ENCODE measurements at regions not wholly inside any gene's neighbourhood (a gene's known extent, or its start where the extent isn't known, plus 50 kb on each side); places are given as distances from the start of the nearest gene placed in this dataset.

- H3K9me3 ChIP-seq (ENCODE audit: control insufficient read depth in 1 of 2, low read length in 2 of 2), result no peaks in the 10 kb centered on the region
- no peaks in the 10 kb centered on the region for H3K27me3 ChIP-seq (ENCODE audit: low read depth, low read length)
- H3K36me3 ChIP-seq (ENCODE audit: control insufficient read depth in 1 of 2, insufficient read depth in 2 of 2, low read length in 2 of 2), result no peaks in the 10 kb centered on the region
- H3K4me1 ChIP-seq (ENCODE audit: control insufficient read depth in 1 of 2, insufficient read depth in 2 of 2, low read length in 2 of 2), result peaks cover 0 to 4% of the 10 kb centered on the region in 2 donors
- H3K4me3 ChIP-seq (ENCODE audit: low read depth in 1 of 2, low read length in 2 of 2), result no peak overlapping the region
- H3K27ac ChIP-seq (ENCODE audit: low read length), result no peak overlapping the region
Measured at GRCh38 chr6:53724501-53724900, 58.9 kb upstream of the KLHL31 start.

GRCh38 chr6:53723331-53723730, 57.8 kb upstream of the KLHL31 start:
- Histone ChIP-seq H3K4me1 (ENCODE audit: control insufficient read depth in 1 of 2, insufficient read depth in 2 of 2, low read length in 2 of 2) (peaks cover 1 to 3% of the 10 kb centered on the region in 2 donors), H3K4me3 (ENCODE audit: low read depth in 1 of 2, low read length in 2 of 2) (no peak overlapping the region), H3K36me3 (ENCODE audit: control insufficient read depth in 1 of 2, insufficient read depth in 2 of 2, low read length in 2 of 2) (no peaks in the 10 kb centered on the region), H3K27ac (ENCODE audit: low read length) (no peak overlapping the region), H3K27me3 (ENCODE audit: low read depth, low read length) (no peaks in the 10 kb centered on the region), H3K9me3 (ENCODE audit: control insufficient read depth in 1 of 2, low read length in 2 of 2) (no peaks in the 10 kb centered on the region)

GRCh38 chr6:53721766-53722165, 56.2 kb upstream of the KLHL31 start:
- Histone ChIP-seq H3K27ac (ENCODE audit: low read length) (no peak overlapping the region), H3K27me3 (ENCODE audit: low read depth, low read length) (no peaks in the 10 kb centered on the region), H3K4me1 (ENCODE audit: control insufficient read depth in 1 of 2, insufficient read depth in 2 of 2, low read length in 2 of 2) (peaks cover 0 to 3% of the 10 kb centered on the region in 2 donors), H3K36me3 (ENCODE audit: control insufficient read depth in 1 of 2, insufficient read depth in 2 of 2, low read length in 2 of 2) (no peaks in the 10 kb centered on the region), H3K4me3 (ENCODE audit: low read depth in 1 of 2, low read length in 2 of 2) (no peak overlapping the region), H3K9me3 (ENCODE audit: control insufficient read depth in 1 of 2, low read length in 2 of 2) (no peaks in the 10 kb centered on the region)

- Histone ChIP-seq H3K27me3 (ENCODE audit: low read depth, low read length) (no peaks in the 10 kb centered on the region), H3K9me3 (ENCODE audit: control insufficient read depth in 1 of 2, low read length in 2 of 2) (no peaks in the 10 kb centered on the region), H3K36me3 (ENCODE audit: control insufficient read depth in 1 of 2, insufficient read depth in 2 of 2, low read length in 2 of 2) (no peaks in the 10 kb centered on the region), H3K27ac (ENCODE audit: low read length) (no peak overlapping the region), H3K4me1 (ENCODE audit: control insufficient read depth in 1 of 2, insufficient read depth in 2 of 2, low read length in 2 of 2) (peaks cover 0 to 3% of the 10 kb centered on the region in 2 donors), H3K4me3 (ENCODE audit: low read depth in 1 of 2, low read length in 2 of 2) (no peak overlapping the region)
Measured at GRCh38 chr6:53718597-53719460, 53.3 kb upstream of the KLHL31 start.

- no peak overlapping the region for H3K27ac ChIP-seq (ENCODE audit: low read length)
- no peaks in the 10 kb centered on the region for H3K36me3 ChIP-seq (ENCODE audit: control insufficient read depth in 1 of 2, insufficient read depth in 2 of 2, low read length in 2 of 2)
- H3K9me3 ChIP-seq (ENCODE audit: control insufficient read depth in 1 of 2, low read length in 2 of 2), result no peaks in the 10 kb centered on the region
- H3K27me3 ChIP-seq (ENCODE audit: low read depth, low read length), result no peaks in the 10 kb centered on the region
- no peak overlapping the region for H3K4me3 ChIP-seq (ENCODE audit: low read depth in 1 of 2, low read length in 2 of 2)
- peaks cover 0 to 3% of the 10 kb centered on the region in 2 donors for H3K4me1 ChIP-seq (ENCODE audit: control insufficient read depth in 1 of 2, insufficient read depth in 2 of 2, low read length in 2 of 2)
Measured at GRCh38 chr6:53717566-53717965, 52.0 kb upstream of the KLHL31 start.

- no peaks in the 10 kb centered on the region for H3K36me3 ChIP-seq (ENCODE audit: control insufficient read depth in 1 of 2, insufficient read depth in 2 of 2, low read length in 2 of 2)
- H3K4me3 ChIP-seq (ENCODE audit: low read depth in 1 of 2, low read length in 2 of 2), result no peak overlapping the region
- H3K9me3 ChIP-seq (ENCODE audit: control insufficient read depth in 1 of 2, low read length in 2 of 2), result no peaks in the 10 kb centered on the region
- peaks cover 0 to 3% of the 10 kb centered on the region in 2 donors for H3K4me1 ChIP-seq (ENCODE audit: control insufficient read depth in 1 of 2, insufficient read depth in 2 of 2, low read length in 2 of 2)
- H3K27ac ChIP-seq (ENCODE audit: low read length), result no peak overlapping the region
- no peaks in the 10 kb centered on the region for H3K27me3 ChIP-seq (ENCODE audit: low read depth, low read length)
Measured at GRCh38 chr6:53715434-53715833, 49.9 kb upstream of the KLHL31 start.
